Endothelial cell of umbilical vein (primary cell): ENCODE measurements at regions not wholly inside any gene's neighbourhood (a gene's known extent, or its start where the extent isn't known, plus 50 kb on each side); places are given as distances from the start of the nearest gene placed in this dataset.

ENCODE experiments used
- BruUV-seq: library from RNA; stranded (reverse); fragments of 400-500 nt; replicated peaks from 2 replicates; lab custom pipeline; 2021; lab: Mats Ljungman, UMichigan
- CTCF ChIA-PET: fragments of 300-600, 350-600 bp; sonication (Branson Sonifier 250); formaldehyde crosslinking; loops from one replicate; lab custom pipeline; 2021; ENCODE audit warnings: antibody characterized with exemption, inconsistent platforms; lab: Charles Lee
- POLR2A ChIA-PET: fragments of 300-600, 350-600 bp; sonication (Branson Sonifier 250); formaldehyde crosslinking; loops from one replicate; lab custom pipeline; 2021; ENCODE audit warnings: antibody characterized with exemption, inconsistent platforms; lab: Charles Lee
- DNase-seq: peaks from one replicate; pipeline ENCODE4 v3.0.0-alpha.2; 2011; ENCODE audit warnings: low read depth, low spot score
- FAIRE-seq: peaks from 2 replicates; lab custom pipeline; 2011; peaks lifted over from hg19 to GRCh38; lab: Jason Lieb, UNC
- H2AFZ ChIP-seq: 2 replicates; pipeline ENCODE4 v1.6.0; 2012; ENCODE audit warnings: low read depth, low read length, control low read depth, inconsistent platforms
- H3K27ac ChIP-seq: 2 replicates; pipeline ENCODE4 v1.5.1; 2011; ENCODE audit warnings: low read depth, mild to moderate bottlenecking, control low read depth, low read length, moderate library complexity; ENCODE audit not compliant: insufficient read depth
- H3K27me3 ChIP-seq, 2 experiments: 2 replicates each; pipeline versions ENCODE4 v1.6.0 to v1.6.1; 2011; ENCODE audit warnings: low read length in 2 of 2, mixed read lengths in 1 of 2; ENCODE audit not compliant: control insufficient read depth in 2 of 2, insufficient read depth in 2 of 2
- H3K36me3 ChIP-seq, 2 experiments: 2 replicates in 1 of 2; 3 replicates in 1 of 2; pipeline ENCODE4 v1.5.1; 2011; ENCODE audit warnings: low read length in 2 of 2, mild to moderate bottlenecking in 1 of 2, moderate library complexity in 1 of 2; ENCODE audit not compliant: control insufficient read depth in 2 of 2, insufficient read depth in 2 of 2; ENCODE audit errors: extremely low read depth in 1 of 2
- H3K4me1 ChIP-seq: 3 replicates; pipeline ENCODE4 v1.5.1; 2011; ENCODE audit warnings: mild to moderate bottlenecking, low read length; ENCODE audit not compliant: control insufficient read depth, insufficient read depth; ENCODE audit errors: extremely low read depth
- H3K4me2 ChIP-seq: 2 replicates; pipeline ENCODE4 v1.6.1; 2011; ENCODE audit warnings: low read length, control low read depth, mixed read lengths; ENCODE audit not compliant: insufficient read depth
- H3K4me3 ChIP-seq, 3 experiments: fragments of 200-600 bp in 1 of 3; sonication (generic), shearing (Covaris generic) in 1 of 3; replicated peaks in 1 of 3; 2 replicates each; pipeline ENCODE4 v1.5.1; 2011 to 2016; ENCODE audit warnings: control low read depth in 3 of 3, low read length in 3 of 3, mild to moderate bottlenecking in 2 of 3, inconsistent platforms in 1 of 3, low read depth in 1 of 3, moderate library complexity in 1 of 3; ENCODE audit not compliant: insufficient read depth in 1 of 3
- H3K79me2 ChIP-seq: 2 replicates; pipeline ENCODE4 v1.6.0; 2012; ENCODE audit warnings: low read length, inconsistent platforms; ENCODE audit not compliant: control insufficient read depth, insufficient read depth
- H3K9ac ChIP-seq: replicated peaks from 2 replicates; pipeline ENCODE3; 2011; ENCODE audit warnings: low read length, control low read depth; ENCODE audit not compliant: insufficient read depth; ENCODE audit errors: extremely low read depth
- H3K9me1 ChIP-seq: replicated peaks from 3 replicates; pipeline ENCODE4 v1.6.0; 2011; ENCODE audit warnings: mild to moderate bottlenecking, low read length; ENCODE audit not compliant: control insufficient read depth, insufficient read depth; ENCODE audit errors: extremely low read depth
- H3K9me3 ChIP-seq: replicated peaks from 2 replicates; pipeline ENCODE4 v1.5.1; 2012; ENCODE audit warnings: low read length, inconsistent platforms; ENCODE audit not compliant: control insufficient read depth, insufficient read depth
- H4K20me1 ChIP-seq: replicated peaks from 2 replicates; pipeline ENCODE3; 2011; ENCODE audit warnings: mild to moderate bottlenecking, low read length; ENCODE audit not compliant: control insufficient read depth, insufficient read depth; ENCODE audit errors: extremely low read depth
- EZH2 ChIP-seq: IDR thresholded peaks from 2 replicates; pipeline ENCODE4 v1.6.1; 2012; ENCODE audit warnings: borderline replicate concordance, low read depth, mild to moderate bottlenecking, moderate library complexity, low read length, inconsistent platforms; ENCODE audit not compliant: severe bottlenecking
- FOS ChIP-seq: IDR thresholded peaks from 2 replicates; pipeline ENCODE4 v1.6.1; 2011; ENCODE audit warnings: mild to moderate bottlenecking, low read length, moderate library complexity, borderline replicate concordance; ENCODE audit not compliant: insufficient read depth
- GATA2 ChIP-seq: IDR thresholded peaks from 2 replicates; pipeline ENCODE4 v1.7.0; 2011; ENCODE audit warnings: low read depth, mild to moderate bottlenecking, moderate library complexity, mixed read lengths, low read length; ENCODE audit not compliant: insufficient read length, insufficient read depth
- JUN ChIP-seq: IDR thresholded peaks from 2 replicates; pipeline ENCODE4 v1.6.1; 2011; ENCODE audit warnings: borderline replicate concordance, low read depth; ENCODE audit not compliant: insufficient read length, insufficient read depth
- MAX ChIP-seq: IDR thresholded peaks from 2 replicates; pipeline ENCODE4 v1.6.1; 2011; ENCODE audit not compliant: insufficient read depth, insufficient read length
- MYC ChIP-seq: IDR thresholded peaks from one replicate; pipeline ENCODE4 v1.6.1; 2011; ENCODE audit warnings: mild to moderate bottlenecking, low read depth, low read length
- POLR2A ChIP-seq: IDR thresholded peaks from 2 replicates; pipeline ENCODE4 v1.6.1; 2012; ENCODE audit warnings: low read depth, mild to moderate bottlenecking, control low read depth, low read length
- POLR2AphosphoS5 ChIP-seq: IDR thresholded peaks from 2 replicates; pipeline ENCODE4 v1.6.1; 2012; ENCODE audit warnings: low read depth, mild to moderate bottlenecking, control low read depth, low read length, moderate library complexity; ENCODE audit not compliant: insufficient read depth
- dilution Hi-C: fragments of 300-500 bp; cut with MboI; formaldehyde crosslinking; loops from one replicate; pipeline ENCODE4 v1.15.0; 2019; ENCODE audit warnings: low sequenced_read_pairs; ENCODE audit not compliant: extremely low pct_ligation_motif_present
- intact Hi-C: fragments of 100-400 bp; cut with micrococcal nuclease; formaldehyde crosslinking; loops from one replicate; pipeline ENCODE4 v1.10.0; 2022
- TF ChIP-seq, protein P1 (sequence below), 2 donors: IDR thresholded peaks; 1 replicate in 1 of 2; 2 replicates in 1 of 2; pipeline ENCODE4 v1.5.1; 2011; ENCODE audit warnings: low read length in 2 of 2, mild to moderate bottlenecking in 2 of 2, moderate library complexity in 2 of 2, control low read depth in 1 of 2, inconsistent platforms in 1 of 2, low read depth in 1 of 2; ENCODE audit not compliant: insufficient read depth in 1 of 2; ENCODE audit errors: extremely low read depth in 1 of 2

DNA sequence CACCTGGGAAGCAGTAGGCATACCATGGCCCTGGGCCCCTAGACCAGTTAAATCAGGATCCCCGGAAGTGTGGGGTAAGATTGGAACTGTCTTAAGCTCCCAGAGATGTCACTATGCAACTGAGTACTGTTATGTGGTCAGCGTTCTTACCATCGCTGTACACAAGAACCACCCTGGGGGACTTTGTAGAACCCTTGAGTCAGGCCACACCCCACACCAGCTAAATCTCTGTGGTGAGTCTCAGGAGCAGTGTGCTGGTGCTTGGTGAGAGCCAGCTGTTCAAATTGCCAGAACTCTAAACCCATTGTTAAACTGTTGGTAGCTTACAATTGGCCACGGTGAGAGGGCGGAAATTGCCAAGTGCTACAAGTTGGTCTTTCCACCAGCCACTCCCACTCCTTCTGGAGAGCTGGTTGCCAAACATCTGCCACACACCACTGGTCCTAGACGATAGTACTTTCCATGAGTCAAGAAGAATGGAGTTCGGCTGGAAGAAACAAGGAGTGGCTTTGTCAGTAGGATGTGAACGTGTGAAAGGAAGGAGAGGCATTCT is 80.5 kb upstream of the SYNDIG1 start:
- Histone ChIP-seq H3K4me1 (no peaks in the 10 kb centered on the region), H3K9me3 (no peaks in the 10 kb centered on the region), H4K20me1 (no peaks in the 10 kb centered on the region), H2AFZ (no peak overlapping the region), H3K9ac (no peak overlapping the region), H3K9me1 (no peaks in the 10 kb centered on the region), H3K36me3 (no peaks in the 10 kb centered on the region), H3K4me2 (no peak overlapping the region), H3K79me2 (no peaks in the 10 kb centered on the region), H3K27me3 (no peaks in the 10 kb centered on the region), H3K4me3 (no peak overlapping the region), H3K27ac (no peak overlapping the region)
- no peak for FAIRE-seq
- CTCF ChIA-PET = no interaction called here
- dilution Hi-C loops = no loop called here
- TF ChIP-seq JUN = no peak
- TF ChIP-seq GATA2 = no peak
- TF ChIP-seq FOS = no peak
- TF ChIP-seq MYC = no peak
- BruUV-seq = no TSS peak
- intact Hi-C loops = no loop called here
- POLR2A ChIA-PET = no interaction called here
- DNase-seq = no peak

- DNase-seq = no peak
- intact Hi-C loops = no loop called here
- POLR2A ChIA-PET = no interaction called here
These were observed 83.9 kb upstream of the SYNDIG1 start for GRCh38 chr20:24385547-24385946.

More at GRCh38 chr20:24385547-24385946, 83.9 kb upstream of the SYNDIG1 start:
- Histone ChIP-seq H3K27me3 (no peaks in the 10 kb centered on the region), H2AFZ (no peak overlapping the region), H3K4me2 (no peak overlapping the region), H3K27ac (no peak overlapping the region), H3K4me3 (no peak overlapping the region), H4K20me1 (no peaks in the 10 kb centered on the region), H3K36me3 (no peaks in the 10 kb centered on the region), H3K9ac (no peak overlapping the region), H3K9me1 (no peaks in the 10 kb centered on the region), H3K9me3 (no peaks in the 10 kb centered on the region), H3K4me1 (no peaks in the 10 kb centered on the region), H3K79me2 (no peaks in the 10 kb centered on the region)
- CTCF ChIA-PET = no interaction called here
- TF ChIP-seq FOS = no peak
- no peak for TF ChIP-seq JUN
- no peak for TF ChIP-seq GATA2
- no peak for TF ChIP-seq POLR2AphosphoS5
- TF ChIP-seq MAX = no peak
- TF ChIP-seq POLR2A = no peak
- TF ChIP-seq MYC = no peak
- TF ChIP-seq, protein P1, sequence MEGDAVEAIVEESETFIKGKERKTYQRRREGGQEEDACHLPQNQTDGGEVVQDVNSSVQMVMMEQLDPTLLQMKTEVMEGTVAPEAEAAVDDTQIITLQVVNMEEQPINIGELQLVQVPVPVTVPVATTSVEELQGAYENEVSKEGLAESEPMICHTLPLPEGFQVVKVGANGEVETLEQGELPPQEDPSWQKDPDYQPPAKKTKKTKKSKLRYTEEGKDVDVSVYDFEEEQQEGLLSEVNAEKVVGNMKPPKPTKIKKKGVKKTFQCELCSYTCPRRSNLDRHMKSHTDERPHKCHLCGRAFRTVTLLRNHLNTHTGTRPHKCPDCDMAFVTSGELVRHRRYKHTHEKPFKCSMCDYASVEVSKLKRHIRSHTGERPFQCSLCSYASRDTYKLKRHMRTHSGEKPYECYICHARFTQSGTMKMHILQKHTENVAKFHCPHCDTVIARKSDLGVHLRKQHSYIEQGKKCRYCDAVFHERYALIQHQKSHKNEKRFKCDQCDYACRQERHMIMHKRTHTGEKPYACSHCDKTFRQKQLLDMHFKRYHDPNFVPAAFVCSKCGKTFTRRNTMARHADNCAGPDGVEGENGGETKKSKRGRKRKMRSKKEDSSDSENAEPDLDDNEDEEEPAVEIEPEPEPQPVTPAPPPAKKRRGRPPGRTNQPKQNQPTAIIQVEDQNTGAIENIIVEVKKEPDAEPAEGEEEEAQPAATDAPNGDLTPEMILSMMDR (IDR thresholded peaks at IDR 0.05; ENCODE audit: extremely low read depth in 1 of 2, insufficient read depth in 1 of 2, low read depth in 1 of 2, low read length in 2 of 2) = no peak
- TF ChIP-seq EZH2 = no peak
- no peak for FAIRE-seq
- no TSS peak for BruUV-seq
- dilution Hi-C loops = no loop called here
